ENCODE measurements at regions not wholly inside any gene's neighbourhood (a gene's known extent, or its start where the extent isn't known, plus 50 kb on each side); places are given as distances from the start of the nearest gene placed in this dataset.
A peak's percentile ranks its signal among the peaks of the same experiment; 100 is the strongest.

- no peak for DNase-seq
Observed at GRCh38 chr6:227074-227782, 65.1 kb upstream of the DUSP22 start.

DNA sequence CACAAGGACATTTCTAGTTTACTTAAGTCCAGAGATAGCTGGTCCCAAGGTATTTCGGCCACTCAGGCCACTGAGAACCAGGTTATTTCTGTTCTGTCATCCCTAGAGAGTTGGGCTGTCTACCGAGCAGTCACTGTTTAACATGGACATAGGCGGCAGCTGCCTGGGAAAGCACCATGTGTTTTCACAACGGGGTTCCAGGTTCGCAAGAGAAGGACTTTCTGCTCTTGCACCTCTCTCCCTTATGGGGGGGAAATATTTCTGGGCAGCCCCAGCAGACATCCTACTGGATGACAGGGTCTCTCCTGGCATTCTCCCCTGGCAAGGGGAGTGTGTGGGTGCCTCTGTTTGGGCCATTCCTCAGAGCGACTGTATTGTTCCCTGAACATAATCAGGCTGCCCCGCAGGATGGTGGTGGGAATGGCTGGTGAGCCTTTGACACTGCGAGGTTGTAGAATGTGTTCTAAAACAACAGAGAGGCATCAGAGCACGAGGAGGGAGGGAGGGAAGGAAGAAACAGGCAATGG, 64.4 kb upstream of the DUSP22 start:
- no peak for DNase-seq

- no peak for DNase-seq
Observed at GRCh38 chr6:228881-229651, 63.2 kb upstream of the DUSP22 start.

DNA sequence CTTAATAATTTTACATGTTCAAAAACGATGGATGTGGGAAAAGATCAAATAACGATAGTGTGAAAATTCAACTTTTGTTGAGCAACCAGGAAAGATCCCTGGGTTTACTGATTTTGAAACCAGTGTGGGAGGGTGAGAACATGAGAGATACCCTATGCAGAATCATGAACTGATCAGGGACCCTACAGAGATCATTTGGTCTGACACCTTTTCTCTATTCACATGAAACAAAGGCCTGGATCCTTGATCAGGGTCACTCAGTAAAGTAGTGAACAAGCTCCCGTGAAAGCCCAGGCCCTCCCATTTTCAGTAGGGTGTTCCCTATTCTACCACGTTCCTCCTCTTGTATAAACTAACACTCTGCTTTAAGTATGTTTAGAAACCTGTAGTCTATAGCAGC, 60.5 kb upstream of the DUSP22 start:
- DNase-seq: no peak

- no peak for DNase-seq
Observed at GRCh38 chr6:232982-233640, 59.2 kb upstream of the DUSP22 start.

- no peak for DNase-seq
Observed at GRCh38 chr6:234706-235372, 57.4 kb upstream of the DUSP22 start.

GRCh38 chr6:235763-236360, 56.4 kb upstream of the DUSP22 start:
- DNase-seq: peak; percentile 83

DNA sequence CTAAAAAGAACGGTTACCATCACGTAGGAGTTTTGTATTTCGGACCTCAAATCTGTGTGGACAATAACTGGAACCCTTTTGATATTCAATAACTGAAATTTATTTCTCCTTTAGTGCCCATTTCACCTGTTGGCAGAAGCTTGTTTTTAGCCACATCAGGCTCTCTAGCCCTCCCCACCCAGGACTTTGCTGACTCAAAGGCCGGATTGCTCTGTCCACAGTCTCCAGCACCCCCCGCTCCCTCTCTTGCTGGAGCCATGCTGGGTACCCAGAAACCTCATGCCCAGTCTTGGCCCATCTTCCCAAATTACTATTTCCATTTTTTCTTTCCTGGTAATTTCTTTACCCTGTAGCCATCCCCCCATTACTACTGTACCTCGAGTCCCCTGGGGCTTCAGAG, 55.8 kb upstream of the DUSP22 start:
- no peak for DNase-seq

DNA sequence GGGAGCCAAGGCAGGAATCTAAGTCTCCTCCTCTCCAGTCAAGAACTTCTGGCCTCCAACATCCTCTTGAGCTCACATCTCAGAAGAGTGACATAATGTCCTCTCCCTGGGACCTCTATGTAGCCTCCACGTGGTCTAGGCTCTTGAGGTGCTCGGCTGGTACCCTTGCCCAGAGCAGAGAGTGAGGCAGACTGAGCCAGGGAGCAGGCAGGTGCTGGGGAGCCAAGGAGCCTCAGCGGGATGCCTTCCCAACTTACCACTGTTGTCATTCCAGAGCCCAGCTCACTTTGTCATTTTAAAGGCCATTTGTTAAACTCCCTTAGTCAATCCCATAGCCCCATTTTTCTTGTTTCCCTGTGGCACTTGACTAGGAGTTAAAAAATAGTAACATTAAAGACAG, 52.1 kb upstream of the DUSP22 start:
- DNase-seq: no peak

DNA sequence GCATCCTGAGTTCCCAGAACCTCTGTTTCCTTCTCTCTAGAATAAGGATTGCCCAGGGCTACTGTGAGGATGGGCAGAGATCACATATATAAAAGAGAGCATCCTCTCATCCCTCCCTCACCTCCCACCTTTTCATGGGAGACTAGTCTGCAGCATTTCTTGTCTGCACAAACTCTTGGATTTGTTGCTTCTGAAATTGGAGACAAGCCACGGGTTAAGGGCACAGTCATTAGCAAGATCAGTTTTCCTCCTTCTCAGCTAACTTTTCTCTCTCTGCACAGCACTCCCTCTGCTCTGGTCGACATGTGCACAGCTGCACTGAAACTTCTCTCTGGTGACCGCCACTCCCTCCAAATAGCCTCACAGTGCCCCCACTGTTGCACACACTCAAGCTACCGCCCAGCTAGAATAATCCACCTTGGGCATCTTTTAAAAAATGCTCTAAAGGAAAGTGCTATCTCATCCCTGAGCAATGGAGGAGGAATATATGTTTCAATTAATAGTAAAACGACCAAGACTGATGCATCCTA, 50.9 kb upstream of the DUSP22 start:
- DNase-seq: no peak
